ENCODE measurements at regions not wholly inside any gene's neighbourhood (a gene's known extent, or its start where the extent isn't known, plus 50 kb on each side); places are given as distances from the start of the nearest gene placed in this dataset.

GRCh38 chr3:99357131-99357530, 281.3 kb upstream of the COL8A1 start:
- peaks cover 5 to 7% of the 10 kb centered on the region in 2 donors for H3K9me3 Mint-ChIP-seq
- DNase-seq (no peak), ATAC-seq (replicated peaks in 1 of 2) (no peak)
- H3K36me3 Mint-ChIP-seq (ENCODE audit: insufficient read depth in 2 of 2) = no peaks in the 10 kb centered on the region
- H3K4me1 Mint-ChIP-seq (ENCODE audit: low read depth) = no peaks in the 10 kb centered on the region
- no peak overlapping the region for H3K4me3 Mint-ChIP-seq
- no peaks in the 10 kb centered on the region for H3K27me3 Mint-ChIP-seq (ENCODE audit: low read depth)
- H3K27ac Mint-ChIP-seq = no peak overlapping the region

GRCh38 chr3:99356696-99357095, 281.7 kb upstream of the COL8A1 start:
- Mint-ChIP-seq H3K27ac (no peak overlapping the region), H3K4me3 (no peak overlapping the region), H3K36me3 (ENCODE audit: insufficient read depth in 2 of 2) (no peaks in the 10 kb centered on the region), H3K9me3 (peaks cover 4 to 7% of the 10 kb centered on the region in 2 donors), H3K4me1 (ENCODE audit: low read depth) (no peaks in the 10 kb centered on the region), H3K27me3 (ENCODE audit: low read depth) (no peaks in the 10 kb centered on the region)
- DNase-seq = no peak
- ATAC-seq (replicated peaks in 1 of 2) = no peak

- ATAC-seq (replicated peaks in 1 of 2) (no peak), DNase-seq (no peak)
- Mint-ChIP-seq H3K36me3 (ENCODE audit: insufficient read depth in 2 of 2) (no peaks in the 10 kb centered on the region), H3K4me3 (no peak overlapping the region), H3K9me3 (peaks cover 4 to 7% of the 10 kb centered on the region in 2 donors), H3K27me3 (ENCODE audit: low read depth) (no peaks in the 10 kb centered on the region), H3K4me1 (ENCODE audit: low read depth) (no peaks in the 10 kb centered on the region), H3K27ac (no peak overlapping the region)
Observed at GRCh38 chr3:99355465-99355864, 282.9 kb upstream of the COL8A1 start.

- no peak overlapping the region for H3K27ac Mint-ChIP-seq
- ATAC-seq (replicated peaks in 1 of 2) (no peak), DNase-seq (no peak)
- H3K4me1 Mint-ChIP-seq (ENCODE audit: low read depth) = no peaks in the 10 kb centered on the region
- peaks cover 4 to 5% of the 10 kb centered on the region in 2 donors for H3K9me3 Mint-ChIP-seq
- H3K4me3 Mint-ChIP-seq = no peak overlapping the region
- H3K27me3 Mint-ChIP-seq (ENCODE audit: low read depth) = no peaks in the 10 kb centered on the region
- H3K36me3 Mint-ChIP-seq (ENCODE audit: insufficient read depth in 2 of 2) = no peaks in the 10 kb centered on the region
Observed at GRCh38 chr3:99352811-99353210, 285.6 kb upstream of the COL8A1 start.

- H3K4me3 Mint-ChIP-seq = no peak overlapping the region
- ATAC-seq (replicated peaks in 1 of 2) (no peak), DNase-seq (no peak)
- H3K9me3 Mint-ChIP-seq = peaks cover 0 to 5% of the 10 kb centered on the region in 2 donors
- no peaks in the 10 kb centered on the region for H3K4me1 Mint-ChIP-seq (ENCODE audit: low read depth)
- no peaks in the 10 kb centered on the region for H3K36me3 Mint-ChIP-seq (ENCODE audit: insufficient read depth in 2 of 2)
- no peaks in the 10 kb centered on the region for H3K27me3 Mint-ChIP-seq (ENCODE audit: low read depth)
- H3K27ac Mint-ChIP-seq = no peak overlapping the region
Observed at GRCh38 chr3:99351122-99351521, 287.3 kb upstream of the COL8A1 start.

- peaks cover 0 to 5% of the 10 kb centered on the region in 2 donors for H3K9me3 Mint-ChIP-seq
- DNase-seq = no peak
- ATAC-seq (replicated peaks in 1 of 2) = no peak
- H3K4me3 Mint-ChIP-seq = no peak overlapping the region
- no peaks in the 10 kb centered on the region for H3K27me3 Mint-ChIP-seq (ENCODE audit: low read depth)
- no peaks in the 10 kb centered on the region for H3K36me3 Mint-ChIP-seq (ENCODE audit: insufficient read depth in 2 of 2)
- H3K27ac Mint-ChIP-seq = no peak overlapping the region
- H3K4me1 Mint-ChIP-seq (ENCODE audit: low read depth) = no peaks in the 10 kb centered on the region
Observed at GRCh38 chr3:99348451-99348850, 289.9 kb upstream of the COL8A1 start.

- no peak overlapping the region for H3K27ac Mint-ChIP-seq
- no peak for DNase-seq
- no peak for ATAC-seq (replicated peaks in 1 of 2)
Observed at GRCh38 chr3:99344216-99344615, 294.2 kb upstream of the COL8A1 start.

GRCh38 chr3:99342383-99342782, 296.0 kb upstream of the COL8A1 start:
- no peak overlapping the region for H3K27ac Mint-ChIP-seq
- DNase-seq (no peak), ATAC-seq (replicated peaks in 1 of 2) (no peak)
- H3K36me3 Mint-ChIP-seq (ENCODE audit: insufficient read depth in 2 of 2) = no peaks in the 10 kb centered on the region
- no peaks in the 10 kb centered on the region for H3K4me1 Mint-ChIP-seq (ENCODE audit: low read depth)
- no peaks in the 10 kb centered on the region for H3K27me3 Mint-ChIP-seq (ENCODE audit: low read depth)
- peaks cover 0 to 2% of the 10 kb centered on the region in 2 donors for H3K9me3 Mint-ChIP-seq
- no peak overlapping the region for H3K4me3 Mint-ChIP-seq

More at GRCh38 chr3:99344216-99344615, 294.2 kb upstream of the COL8A1 start:
- Mint-ChIP-seq H3K4me3 (no peak overlapping the region), H3K27me3 (ENCODE audit: low read depth) (no peaks in the 10 kb centered on the region), H3K9me3 (peaks cover 0 to 2% of the 10 kb centered on the region in 2 donors), H3K4me1 (ENCODE audit: low read depth) (no peaks in the 10 kb centered on the region), H3K36me3 (ENCODE audit: insufficient read depth in 2 of 2) (no peaks in the 10 kb centered on the region)

GRCh38 chr3:99339222-99339621, 299.2 kb upstream of the COL8A1 start:
- Mint-ChIP-seq H3K4me3 (no peak overlapping the region), H3K4me1 (ENCODE audit: low read depth) (no peaks in the 10 kb centered on the region), H3K27ac (no peak overlapping the region), H3K27me3 (ENCODE audit: low read depth) (no peaks in the 10 kb centered on the region), H3K36me3 (ENCODE audit: insufficient read depth in 2 of 2) (no peaks in the 10 kb centered on the region), H3K9me3 (peaks cover 2% of the 10 kb centered on the region in 2 donors)
- ATAC-seq (replicated peaks in 1 of 2) (no peak), DNase-seq (no peak)

GRCh38 chr3:99332718-99333117, 305.7 kb upstream of the COL8A1 start:
- DNase-seq (no peak), ATAC-seq (replicated peaks in 1 of 2) (no peak)
- H3K4me1 Mint-ChIP-seq (ENCODE audit: low read depth) = no peaks in the 10 kb centered on the region
- no peaks in the 10 kb centered on the region for H3K36me3 Mint-ChIP-seq (ENCODE audit: insufficient read depth in 2 of 2)
- H3K27ac Mint-ChIP-seq = no peak overlapping the region
- no peaks in the 10 kb centered on the region for H3K27me3 Mint-ChIP-seq (ENCODE audit: low read depth)
- no peak overlapping the region for H3K4me3 Mint-ChIP-seq
- H3K9me3 Mint-ChIP-seq = peaks cover 0 to 6% of the 10 kb centered on the region in 2 donors

GRCh38 chr3:99332276-99332675, 306.1 kb upstream of the COL8A1 start:
- peaks cover 0 to 6% of the 10 kb centered on the region in 2 donors for H3K9me3 Mint-ChIP-seq

GRCh38 chr3:99330924-99331532, 307.4 kb upstream of the COL8A1 start:
- Mint-ChIP-seq H3K27me3 (ENCODE audit: low read depth) (no peaks in the 10 kb centered on the region), H3K36me3 (ENCODE audit: insufficient read depth in 2 of 2) (no peaks in the 10 kb centered on the region), H3K4me3 (no peak overlapping the region), H3K27ac (no peak overlapping the region), H3K4me1 (ENCODE audit: low read depth) (no peaks in the 10 kb centered on the region), H3K9me3 (peaks cover 0 to 6% of the 10 kb centered on the region in 2 donors)
- no peak for DNase-seq
- no peak for ATAC-seq (replicated peaks in 1 of 2)

More at GRCh38 chr3:99332276-99332675, 306.1 kb upstream of the COL8A1 start:
- DNase-seq (no peak), ATAC-seq (replicated peaks in 1 of 2) (no peak)
- Mint-ChIP-seq H3K27me3 (ENCODE audit: low read depth) (no peaks in the 10 kb centered on the region), H3K4me1 (ENCODE audit: low read depth) (no peaks in the 10 kb centered on the region), H3K27ac (no peak overlapping the region), H3K36me3 (ENCODE audit: insufficient read depth in 2 of 2) (no peaks in the 10 kb centered on the region), H3K4me3 (no peak overlapping the region)

GRCh38 chr3:99330281-99330680, 308.1 kb upstream of the COL8A1 start:
- Mint-ChIP-seq H3K9me3 (peaks cover 0 to 6% of the 10 kb centered on the region in 2 donors), H3K4me3 (no peak overlapping the region), H3K27me3 (ENCODE audit: low read depth) (no peaks in the 10 kb centered on the region), H3K4me1 (ENCODE audit: low read depth) (no peaks in the 10 kb centered on the region), H3K36me3 (ENCODE audit: insufficient read depth in 2 of 2) (no peaks in the 10 kb centered on the region), H3K27ac (no peak overlapping the region)
- ATAC-seq (replicated peaks in 1 of 2) (no peak), DNase-seq (no peak)

GRCh38 chr3:99325402-99325801, 313.0 kb upstream of the COL8A1 start:
- DNase-seq (no peak), ATAC-seq (replicated peaks in 1 of 2) (no peak)
- Mint-ChIP-seq H3K4me3 (no peak overlapping the region), H3K36me3 (ENCODE audit: insufficient read depth in 2 of 2) (no peaks in the 10 kb centered on the region), H3K4me1 (ENCODE audit: low read depth) (no peaks in the 10 kb centered on the region), H3K9me3 (no peaks in the 10 kb centered on the region), H3K27me3 (ENCODE audit: low read depth) (no peaks in the 10 kb centered on the region), H3K27ac (no peak overlapping the region)

Measured in activated T-cell treated with anti-CD3 and anti-CD28 coated beads, Interleukin-2, amount 50 U/mL, for 72 hours (primary cell).